ENCODE measurements at regions not wholly inside any gene's neighbourhood (a gene's known extent, or its start where the extent isn't known, plus 50 kb on each side); places are given as distances from the start of the nearest gene placed in this dataset.

GRCh38 chr22:49550141-49550430 is 277.6 kb downstream of the BRD1 start:
- no peak for TF ChIP-seq CTCF (conservative IDR thresholded peaks at IDR 0.05; ENCODE audit: low read depth in 2 of 2)
- TF ChIP-seq EZH2phosphoT487 (IDR thresholded peaks at IDR 0.05; ENCODE audit: unreplicated experiment): no peak
- TF ChIP-seq, protein P1, sequence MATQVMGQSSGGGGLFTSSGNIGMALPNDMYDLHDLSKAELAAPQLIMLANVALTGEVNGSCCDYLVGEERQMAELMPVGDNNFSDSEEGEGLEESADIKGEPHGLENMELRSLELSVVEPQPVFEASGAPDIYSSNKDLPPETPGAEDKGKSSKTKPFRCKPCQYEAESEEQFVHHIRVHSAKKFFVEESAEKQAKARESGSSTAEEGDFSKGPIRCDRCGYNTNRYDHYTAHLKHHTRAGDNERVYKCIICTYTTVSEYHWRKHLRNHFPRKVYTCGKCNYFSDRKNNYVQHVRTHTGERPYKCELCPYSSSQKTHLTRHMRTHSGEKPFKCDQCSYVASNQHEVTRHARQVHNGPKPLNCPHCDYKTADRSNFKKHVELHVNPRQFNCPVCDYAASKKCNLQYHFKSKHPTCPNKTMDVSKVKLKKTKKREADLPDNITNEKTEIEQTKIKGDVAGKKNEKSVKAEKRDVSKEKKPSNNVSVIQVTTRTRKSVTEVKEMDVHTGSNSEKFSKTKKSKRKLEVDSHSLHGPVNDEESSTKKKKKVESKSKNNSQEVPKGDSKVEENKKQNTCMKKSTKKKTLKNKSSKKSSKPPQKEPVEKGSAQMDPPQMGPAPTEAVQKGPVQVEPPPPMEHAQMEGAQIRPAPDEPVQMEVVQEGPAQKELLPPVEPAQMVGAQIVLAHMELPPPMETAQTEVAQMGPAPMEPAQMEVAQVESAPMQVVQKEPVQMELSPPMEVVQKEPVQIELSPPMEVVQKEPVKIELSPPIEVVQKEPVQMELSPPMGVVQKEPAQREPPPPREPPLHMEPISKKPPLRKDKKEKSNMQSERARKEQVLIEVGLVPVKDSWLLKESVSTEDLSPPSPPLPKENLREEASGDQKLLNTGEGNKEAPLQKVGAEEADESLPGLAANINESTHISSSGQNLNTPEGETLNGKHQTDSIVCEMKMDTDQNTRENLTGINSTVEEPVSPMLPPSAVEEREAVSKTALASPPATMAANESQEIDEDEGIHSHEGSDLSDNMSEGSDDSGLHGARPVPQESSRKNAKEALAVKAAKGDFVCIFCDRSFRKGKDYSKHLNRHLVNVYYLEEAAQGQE (IDR thresholded peaks at IDR 0.05; ENCODE audit: unreplicated experiment): no peak
- no peak for TF ChIP-seq NANOG (IDR thresholded peaks at IDR 0.05; ENCODE audit: borderline replicate concordance)
- no peak for TF ChIP-seq EZH2 (IDR thresholded peaks at IDR 0.05; ENCODE audit: low read depth, unreplicated experiment)

Measured in GM23338 (cell line).